Liver (tissue), 8 donors: ENCODE measurements at regions not wholly inside any gene's neighbourhood (a gene's known extent, or its start where the extent isn't known, plus 50 kb on each side); places are given as distances from the start of the nearest gene placed in this dataset.

Source experiments
- DNase-seq: peaks from one replicate; pipeline ENCODE4 v3.0.0-alpha.2; 2017; ENCODE audit warnings: low spot score
- H3K27ac ChIP-seq, 2 donors: one replicate each; pipeline ENCODE4 v1.7.0; 2013; ENCODE audit warnings: inconsistent platforms in 2 of 2, low read length in 2 of 2, control low read depth in 1 of 2, low read depth in 1 of 2, mild to moderate bottlenecking in 1 of 2
- H3K27me3 ChIP-seq, 4 donors: one replicate each; pipeline versions ENCODE4 v1.6.1 to v1.7.0; 2013; ENCODE audit warnings: low read length in 3 of 4, inconsistent platforms in 1 of 4, mild to moderate bottlenecking in 1 of 4, moderate library complexity in 1 of 4; ENCODE audit not compliant: control insufficient read depth in 4 of 4, insufficient read depth in 4 of 4
- H3K36me3 ChIP-seq, 4 donors: one replicate each; pipeline versions ENCODE4 v1.6.1 to v1.7.0; 2013; ENCODE audit warnings: low read length in 3 of 4, mild to moderate bottlenecking in 3 of 4, low read depth in 1 of 4, moderate library complexity in 1 of 4; ENCODE audit not compliant: control insufficient read depth in 4 of 4, insufficient read depth in 3 of 4
- H3K4me1 ChIP-seq, 4 donors: one replicate each; pipeline versions ENCODE4 v1.6.1 to v1.7.0; 2013; ENCODE audit warnings: low read length in 3 of 4, mild to moderate bottlenecking in 3 of 4, moderate library complexity in 1 of 4; ENCODE audit not compliant: control insufficient read depth in 4 of 4, insufficient read depth in 4 of 4
- H3K4me3 ChIP-seq, 3 donors: one replicate each; pipeline versions ENCODE4 v1.6.1 to v1.7.0; 2013; ENCODE audit warnings: low read length in 3 of 3, control low read depth in 1 of 3, low read depth in 1 of 3, mild to moderate bottlenecking in 1 of 3
- H3K9ac ChIP-seq, 2 donors: one replicate each; pipeline ENCODE4 v1.7.0; 2013; ENCODE audit warnings: low read length in 2 of 2, mild to moderate bottlenecking in 2 of 2, moderate library complexity in 2 of 2, control low read depth in 1 of 2, low read depth in 1 of 2
- H3K9me3 ChIP-seq, 4 donors: one replicate each; pipeline versions ENCODE4 v1.6.1 to v1.7.0; 2013; ENCODE audit warnings: low read length in 3 of 4; ENCODE audit not compliant: control insufficient read depth in 4 of 4
- EGR1 ChIP-seq, 2 donors: IDR thresholded peaks; 2 replicates each; pipeline ENCODE4 v1.6.1; 2016 to 2018; ENCODE audit warnings: antibody characterized with exemption in 2 of 2, low read depth in 2 of 2
- FOXA1 ChIP-seq: IDR thresholded peaks from 2 replicates; pipeline ENCODE4 v1.6.1; 2016; ENCODE audit warnings: antibody characterized with exemption
- FOXA2 ChIP-seq: IDR thresholded peaks from 2 replicates; pipeline ENCODE4 v1.6.1; 2016; ENCODE audit warnings: antibody characterized with exemption
- GABPA ChIP-seq, 2 donors: IDR thresholded peaks in 1 of 2; conservative IDR thresholded peaks in 1 of 2; 2 replicates each; pipeline ENCODE4 v1.6.1; 2016; ENCODE audit warnings: antibody characterized with exemption in 2 of 2, mild to moderate bottlenecking in 1 of 2, moderate library complexity in 1 of 2
- HNF4A ChIP-seq, 2 donors: conservative IDR thresholded peaks; 2 replicates each; pipeline ENCODE4 v1.6.1; 2016; ENCODE audit warnings: antibody characterized with exemption in 2 of 2, mild to moderate bottlenecking in 2 of 2
- HNF4G ChIP-seq: IDR thresholded peaks from 2 replicates; pipeline ENCODE4 v1.6.1; 2016; ENCODE audit warnings: antibody characterized with exemption
- JUND ChIP-seq, 2 donors: IDR thresholded peaks; 2 replicates each; pipeline ENCODE4 v1.6.1; 2016; ENCODE audit warnings: antibody characterized with exemption in 2 of 2
- NR2F2 ChIP-seq: IDR thresholded peaks from 2 replicates; pipeline ENCODE4 v1.6.1; 2016; ENCODE audit warnings: antibody characterized with exemption
- RAD21 ChIP-seq, 2 donors: IDR thresholded peaks; 2 replicates each; pipeline ENCODE4 v1.6.1; 2016; ENCODE audit warnings: antibody characterized with exemption in 2 of 2, mild to moderate bottlenecking in 2 of 2
- RXRA ChIP-seq, 2 donors: IDR thresholded peaks; 2 replicates each; pipeline ENCODE4 v1.6.1; 2017 to 2018; ENCODE audit warnings: antibody characterized with exemption in 2 of 2, mild to moderate bottlenecking in 1 of 2
- SP1 ChIP-seq: IDR thresholded peaks from 2 replicates; pipeline ENCODE4 v1.6.1; 2018; ENCODE audit warnings: antibody characterized with exemption, mild to moderate bottlenecking
- TAF1 ChIP-seq: conservative IDR thresholded peaks from 2 replicates; pipeline ENCODE4 v1.6.1; 2016; ENCODE audit warnings: antibody characterized with exemption, mild to moderate bottlenecking
- YY1 ChIP-seq: IDR thresholded peaks from 2 replicates; pipeline ENCODE4 v1.6.1; 2016; ENCODE audit warnings: antibody characterized with exemption, mild to moderate bottlenecking
- WGBS: extraction: QIAGEN DNeasy Blood & Tissue Kit; methylation state at CpG from one replicate; pipeline ENCODE4 v1.1.7; 2013; 5-methylcytosine and 5-hydroxymethylcytosine counted together
- TF ChIP-seq, protein P1 (sequence below): IDR thresholded peaks from 2 replicates; pipeline ENCODE4 v1.6.1; 2016; ENCODE audit warnings: antibody characterized with exemption
- TF ChIP-seq, protein P2 (sequence below): IDR thresholded peaks from 2 replicates; pipeline ENCODE4 v1.6.1; 2016; ENCODE audit warnings: antibody characterized with exemption
- TF ChIP-seq, protein P3 (sequence below): IDR thresholded peaks from 2 replicates; pipeline ENCODE4 v1.6.1; 2016; ENCODE audit warnings: antibody characterized with exemption
- TF ChIP-seq, protein P4 (sequence below): fragments of 150-350 bp; IDR thresholded peaks from 2 replicates; pipeline ENCODE4 v1.5.1; 2017; ENCODE audit warnings: improper control_type of control experiment, low read depth, low read length; ENCODE audit not compliant: missing input control
- TF ChIP-seq, protein P5 (sequence below): IDR thresholded peaks from 2 replicates; pipeline ENCODE4 v1.6.1; 2016; ENCODE audit warnings: antibody characterized with exemption, mild to moderate bottlenecking
- donor health status: healthy.
- donor health status: healthy.
- donor health status: healthy.
- donor health status: healthy.
- donor health status: healthy.

DNA sequence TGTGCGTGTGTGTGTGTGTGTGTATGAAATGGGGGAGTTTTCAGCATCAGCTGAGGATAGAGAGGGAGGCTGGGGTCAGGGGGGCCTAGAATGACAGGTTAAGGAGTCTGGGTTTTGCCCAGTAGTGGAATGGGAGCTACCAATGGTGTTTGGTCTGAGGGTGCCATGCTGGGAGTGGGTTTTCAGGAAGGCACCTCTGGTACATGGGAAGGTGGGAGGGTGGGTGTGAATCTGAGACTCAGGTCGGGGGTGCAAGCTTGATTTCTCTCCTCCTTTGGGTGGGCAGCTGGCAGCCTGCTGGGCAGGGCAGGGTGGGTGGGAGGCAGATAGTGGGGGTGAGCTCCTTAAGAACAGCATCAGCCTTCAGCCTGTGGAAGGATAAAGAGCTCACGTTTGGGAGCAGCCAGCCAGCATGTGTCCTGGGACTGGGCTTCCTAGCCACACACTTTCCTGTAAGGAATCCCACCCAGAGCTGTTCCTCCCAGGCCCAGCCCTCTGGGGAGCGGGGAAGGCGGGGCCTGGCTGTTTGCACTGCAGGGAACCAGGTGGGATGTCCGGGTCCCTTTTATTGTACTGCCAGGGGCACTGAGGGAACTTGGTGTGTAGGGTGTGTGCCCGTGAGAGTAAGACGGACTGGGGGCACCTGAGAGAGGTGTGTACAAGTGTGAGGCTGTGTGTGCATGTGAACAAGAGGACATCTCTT is 152.8 kb downstream of the FOXD2 start:
- TF ChIP-seq, protein P1, sequence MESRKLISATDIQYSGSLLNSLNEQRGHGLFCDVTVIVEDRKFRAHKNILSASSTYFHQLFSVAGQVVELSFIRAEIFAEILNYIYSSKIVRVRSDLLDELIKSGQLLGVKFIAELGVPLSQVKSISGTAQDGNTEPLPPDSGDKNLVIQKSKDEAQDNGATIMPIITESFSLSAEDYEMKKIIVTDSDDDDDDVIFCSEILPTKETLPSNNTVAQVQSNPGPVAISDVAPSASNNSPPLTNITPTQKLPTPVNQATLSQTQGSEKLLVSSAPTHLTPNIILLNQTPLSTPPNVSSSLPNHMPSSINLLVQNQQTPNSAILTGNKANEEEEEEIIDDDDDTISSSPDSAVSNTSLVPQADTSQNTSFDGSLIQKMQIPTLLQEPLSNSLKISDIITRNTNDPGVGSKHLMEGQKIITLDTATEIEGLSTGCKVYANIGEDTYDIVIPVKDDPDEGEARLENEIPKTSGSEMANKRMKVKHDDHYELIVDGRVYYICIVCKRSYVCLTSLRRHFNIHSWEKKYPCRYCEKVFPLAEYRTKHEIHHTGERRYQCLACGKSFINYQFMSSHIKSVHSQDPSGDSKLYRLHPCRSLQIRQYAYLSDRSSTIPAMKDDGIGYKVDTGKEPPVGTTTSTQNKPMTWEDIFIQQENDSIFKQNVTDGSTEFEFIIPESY, result no peak
- TF ChIP-seq, protein P2, sequence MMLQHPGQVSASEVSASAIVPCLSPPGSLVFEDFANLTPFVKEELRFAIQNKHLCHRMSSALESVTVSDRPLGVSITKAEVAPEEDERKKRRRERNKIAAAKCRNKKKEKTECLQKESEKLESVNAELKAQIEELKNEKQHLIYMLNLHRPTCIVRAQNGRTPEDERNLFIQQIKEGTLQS, result no peak
- TF ChIP-seq JUND (IDR thresholded peaks at IDR 0.05) (no peak), HNF4A (conservative IDR thresholded peaks at IDR 0.05) (no peak), RAD21 (IDR thresholded peaks at IDR 0.05) (no peak), SP1 (no peak), YY1 (no peak), NR2F2 (no peak), RXRA (IDR thresholded peaks at IDR 0.05) (no peak), TAF1 (no peak), EGR1 (IDR thresholded peaks at IDR 0.05; ENCODE audit: low read depth in 2 of 2) (no peak), FOXA2 (no peak), GABPA (IDR thresholded peaks at IDR 0.05 in 1 of 2, conservative IDR thresholded peaks at IDR 0.05 in 1 of 2) (no peak), HNF4G (no peak), FOXA1 (no peak)
- TF ChIP-seq, protein P3, sequence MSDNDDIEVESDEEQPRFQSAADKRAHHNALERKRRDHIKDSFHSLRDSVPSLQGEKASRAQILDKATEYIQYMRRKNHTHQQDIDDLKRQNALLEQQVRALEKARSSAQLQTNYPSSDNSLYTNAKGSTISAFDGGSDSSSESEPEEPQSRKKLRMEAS, result no peak
- TF ChIP-seq, protein P4, sequence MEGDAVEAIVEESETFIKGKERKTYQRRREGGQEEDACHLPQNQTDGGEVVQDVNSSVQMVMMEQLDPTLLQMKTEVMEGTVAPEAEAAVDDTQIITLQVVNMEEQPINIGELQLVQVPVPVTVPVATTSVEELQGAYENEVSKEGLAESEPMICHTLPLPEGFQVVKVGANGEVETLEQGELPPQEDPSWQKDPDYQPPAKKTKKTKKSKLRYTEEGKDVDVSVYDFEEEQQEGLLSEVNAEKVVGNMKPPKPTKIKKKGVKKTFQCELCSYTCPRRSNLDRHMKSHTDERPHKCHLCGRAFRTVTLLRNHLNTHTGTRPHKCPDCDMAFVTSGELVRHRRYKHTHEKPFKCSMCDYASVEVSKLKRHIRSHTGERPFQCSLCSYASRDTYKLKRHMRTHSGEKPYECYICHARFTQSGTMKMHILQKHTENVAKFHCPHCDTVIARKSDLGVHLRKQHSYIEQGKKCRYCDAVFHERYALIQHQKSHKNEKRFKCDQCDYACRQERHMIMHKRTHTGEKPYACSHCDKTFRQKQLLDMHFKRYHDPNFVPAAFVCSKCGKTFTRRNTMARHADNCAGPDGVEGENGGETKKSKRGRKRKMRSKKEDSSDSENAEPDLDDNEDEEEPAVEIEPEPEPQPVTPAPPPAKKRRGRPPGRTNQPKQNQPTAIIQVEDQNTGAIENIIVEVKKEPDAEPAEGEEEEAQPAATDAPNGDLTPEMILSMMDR, result no peak
- TF ChIP-seq, protein P5, sequence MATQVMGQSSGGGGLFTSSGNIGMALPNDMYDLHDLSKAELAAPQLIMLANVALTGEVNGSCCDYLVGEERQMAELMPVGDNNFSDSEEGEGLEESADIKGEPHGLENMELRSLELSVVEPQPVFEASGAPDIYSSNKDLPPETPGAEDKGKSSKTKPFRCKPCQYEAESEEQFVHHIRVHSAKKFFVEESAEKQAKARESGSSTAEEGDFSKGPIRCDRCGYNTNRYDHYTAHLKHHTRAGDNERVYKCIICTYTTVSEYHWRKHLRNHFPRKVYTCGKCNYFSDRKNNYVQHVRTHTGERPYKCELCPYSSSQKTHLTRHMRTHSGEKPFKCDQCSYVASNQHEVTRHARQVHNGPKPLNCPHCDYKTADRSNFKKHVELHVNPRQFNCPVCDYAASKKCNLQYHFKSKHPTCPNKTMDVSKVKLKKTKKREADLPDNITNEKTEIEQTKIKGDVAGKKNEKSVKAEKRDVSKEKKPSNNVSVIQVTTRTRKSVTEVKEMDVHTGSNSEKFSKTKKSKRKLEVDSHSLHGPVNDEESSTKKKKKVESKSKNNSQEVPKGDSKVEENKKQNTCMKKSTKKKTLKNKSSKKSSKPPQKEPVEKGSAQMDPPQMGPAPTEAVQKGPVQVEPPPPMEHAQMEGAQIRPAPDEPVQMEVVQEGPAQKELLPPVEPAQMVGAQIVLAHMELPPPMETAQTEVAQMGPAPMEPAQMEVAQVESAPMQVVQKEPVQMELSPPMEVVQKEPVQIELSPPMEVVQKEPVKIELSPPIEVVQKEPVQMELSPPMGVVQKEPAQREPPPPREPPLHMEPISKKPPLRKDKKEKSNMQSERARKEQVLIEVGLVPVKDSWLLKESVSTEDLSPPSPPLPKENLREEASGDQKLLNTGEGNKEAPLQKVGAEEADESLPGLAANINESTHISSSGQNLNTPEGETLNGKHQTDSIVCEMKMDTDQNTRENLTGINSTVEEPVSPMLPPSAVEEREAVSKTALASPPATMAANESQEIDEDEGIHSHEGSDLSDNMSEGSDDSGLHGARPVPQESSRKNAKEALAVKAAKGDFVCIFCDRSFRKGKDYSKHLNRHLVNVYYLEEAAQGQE, result no peak
- Histone ChIP-seq H3K27ac (no peak overlapping the region), H3K4me1 (peaks cover 0 to 8% (median 0%) of the 10 kb centered on the region in 4 donors), H3K9ac (no peak overlapping the region), H3K4me3 (no peak overlapping the region), H3K9me3 (no peaks in the 10 kb centered on the region), H3K27me3 (peaks cover 0 to 6% (median 2%) of the 10 kb centered on the region in 4 donors), H3K36me3 (no peaks in the 10 kb centered on the region)
- DNase-seq, result no peak
- WGBS, result 82% methylated on average over 8 of the region's 8 CpGs
